Breast epithelium (tissue), 4 donors: ENCODE measurements at regions not wholly inside any gene's neighbourhood (a gene's known extent, or its start where the extent isn't known, plus 50 kb on each side); places are given as distances from the start of the nearest gene placed in this dataset.
A peak's percentile ranks its signal among the peaks of the same experiment; 100 is the strongest.

Experiments
- DNase-seq, 2 donors: peaks; one replicate each; pipeline ENCODE4 v3.0.0-alpha.2; 2019; ENCODE audit warnings: low spot score in 2 of 2
- H3K27ac ChIP-seq, 2 donors: fragments of 200-600 bp; sonication (generic) in 1 of 2; one replicate each; pipeline ENCODE4 v1.5.1; 2016 to 2019; ENCODE audit warnings: mild to moderate bottlenecking in 1 of 2
- H3K27me3 ChIP-seq, 2 donors: fragments of 200-600 bp; sonication (generic) in 1 of 2; one replicate each; pipeline versions ENCODE4 v1.5.1 to v1.6.0; 2017 to 2019; ENCODE audit warnings: control low read depth in 1 of 2, mild to moderate bottlenecking in 1 of 2
- H3K36me3 ChIP-seq: fragments of 200-600 bp; one replicate; pipeline ENCODE4 v1.5.1; 2019
- H3K4me1 ChIP-seq, 2 donors: fragments of 200-600 bp; sonication (generic); one replicate each; pipeline ENCODE4 v1.5.1; 2016 to 2019; ENCODE audit warnings: control low read depth in 1 of 2
- H3K4me3 ChIP-seq, 3 donors: fragments of 200-600 bp; sonication (generic); 1 replicate in 2 of 3; 2 replicates in 1 of 3; pipeline ENCODE4 v1.5.1; 2016 to 2019; ENCODE audit warnings: mild to moderate bottlenecking in 3 of 3, moderate library complexity in 2 of 3
- H3K9me3 ChIP-seq, 2 donors: fragments of 200-600 bp; sonication (generic) in 1 of 2; one replicate each; pipeline ENCODE4 v1.5.1; 2016 to 2019; ENCODE audit warnings: control low read depth in 1 of 2
- POLR2A ChIP-seq: fragments of 450-650 bp; IDR thresholded peaks from one replicate; pipeline ENCODE4 v1.6.1; 2016; ENCODE audit warnings: antibody characterized with exemption, mild to moderate bottlenecking, moderate library complexity
- POLR2AphosphoS5 ChIP-seq, 3 donors: sonication (generic); formaldehyde crosslinking; IDR thresholded peaks; one replicate each; pipeline ENCODE4 v1.6.1; 2017; ENCODE audit warnings: antibody characterized with exemption in 3 of 3
- intact Hi-C: fragments of 100-400 bp; cut with DNase I; formaldehyde crosslinking; loops from one replicate; pipeline ENCODE4 v1.15.1; 2023; ENCODE audit warnings: low total_unique reads
- TF ChIP-seq, protein P1 (sequence below), 3 donors: fragments of 450-650 bp; IDR thresholded peaks; one replicate each; pipeline ENCODE4 v1.5.1; 2016 to 2017; ENCODE audit warnings: antibody characterized with exemption in 3 of 3, mild to moderate bottlenecking in 3 of 3, moderate library complexity in 3 of 3

DNA sequence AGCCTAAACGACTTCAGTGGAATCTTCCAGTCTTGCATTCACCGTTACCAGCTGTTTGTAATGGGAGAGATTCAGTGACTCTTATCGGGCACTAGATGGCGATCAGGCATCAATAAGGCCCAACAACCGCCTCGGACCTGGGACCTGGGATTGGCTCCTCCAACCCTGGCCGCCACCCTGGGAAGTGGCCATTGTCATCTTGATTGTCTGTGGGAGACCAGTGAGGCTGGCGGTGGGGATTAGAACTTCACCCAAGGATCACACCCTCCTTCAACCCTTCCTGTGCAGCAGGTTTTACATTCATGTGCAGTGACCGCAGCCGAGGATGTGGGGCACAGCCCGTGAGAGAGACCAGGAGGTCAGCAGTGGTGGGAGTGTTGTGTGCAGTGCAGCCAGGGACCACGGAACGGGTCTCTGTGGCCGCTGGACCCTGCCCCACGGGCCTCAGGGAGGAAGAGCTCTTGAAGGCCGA is 85.3 kb downstream of the SPP2 start:
- intact Hi-C loops: no loop called here
- H3K4me1 ChIP-seq: no peaks in the 10 kb centered on the region
- no peaks in the 10 kb centered on the region for H3K36me3 ChIP-seq
- no peaks in the 10 kb centered on the region for H3K27me3 ChIP-seq
- H3K4me3 ChIP-seq: peak overlapping the region in 1 of 3 donors; percentile 4
- DNase-seq: peak in 1 of 2 donors; percentile 49
- no peak for TF ChIP-seq POLR2AphosphoS5 (IDR thresholded peaks at IDR 0.05)
- no peak for TF ChIP-seq POLR2A
- TF ChIP-seq, protein P1, sequence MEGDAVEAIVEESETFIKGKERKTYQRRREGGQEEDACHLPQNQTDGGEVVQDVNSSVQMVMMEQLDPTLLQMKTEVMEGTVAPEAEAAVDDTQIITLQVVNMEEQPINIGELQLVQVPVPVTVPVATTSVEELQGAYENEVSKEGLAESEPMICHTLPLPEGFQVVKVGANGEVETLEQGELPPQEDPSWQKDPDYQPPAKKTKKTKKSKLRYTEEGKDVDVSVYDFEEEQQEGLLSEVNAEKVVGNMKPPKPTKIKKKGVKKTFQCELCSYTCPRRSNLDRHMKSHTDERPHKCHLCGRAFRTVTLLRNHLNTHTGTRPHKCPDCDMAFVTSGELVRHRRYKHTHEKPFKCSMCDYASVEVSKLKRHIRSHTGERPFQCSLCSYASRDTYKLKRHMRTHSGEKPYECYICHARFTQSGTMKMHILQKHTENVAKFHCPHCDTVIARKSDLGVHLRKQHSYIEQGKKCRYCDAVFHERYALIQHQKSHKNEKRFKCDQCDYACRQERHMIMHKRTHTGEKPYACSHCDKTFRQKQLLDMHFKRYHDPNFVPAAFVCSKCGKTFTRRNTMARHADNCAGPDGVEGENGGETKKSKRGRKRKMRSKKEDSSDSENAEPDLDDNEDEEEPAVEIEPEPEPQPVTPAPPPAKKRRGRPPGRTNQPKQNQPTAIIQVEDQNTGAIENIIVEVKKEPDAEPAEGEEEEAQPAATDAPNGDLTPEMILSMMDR (IDR thresholded peaks at IDR 0.05): peak; percentile 23 to 73 (median 69)
- H3K9me3 ChIP-seq: peaks cover 5 to 8% of the 10 kb centered on the region in 2 donors
- peak overlapping the region; percentile 32 to 42 for H3K27ac ChIP-seq

DNA sequence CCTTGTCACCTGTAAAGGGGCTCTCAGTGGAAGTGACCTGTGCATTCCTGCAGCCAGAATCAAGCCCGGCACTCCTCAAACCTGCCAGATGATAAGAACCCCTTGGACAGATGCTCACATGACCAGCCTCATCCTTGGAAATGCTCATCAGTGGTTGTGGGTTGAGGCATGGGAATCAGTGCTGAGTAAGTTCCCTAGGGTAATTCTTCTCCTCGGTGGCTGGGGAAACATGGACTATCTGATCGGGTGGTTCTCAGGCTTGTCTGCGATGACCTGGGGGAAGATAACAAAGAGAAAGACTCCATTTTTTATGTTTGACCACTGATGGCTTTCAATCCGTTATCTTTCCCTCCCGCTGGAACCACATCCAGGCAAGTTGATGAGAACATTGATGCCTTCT is 84.0 kb downstream of the SPP2 start:
- Histone ChIP-seq H3K4me1 (no peaks in the 10 kb centered on the region), H3K27me3 (no peaks in the 10 kb centered on the region), H3K36me3 (no peaks in the 10 kb centered on the region), H3K27ac (no peak overlapping the region), H3K9me3 (peaks cover 0 to under 1% of the 10 kb centered on the region in 2 donors), H3K4me3 (no peak overlapping the region)
- DNase-seq: no peak
- intact Hi-C loops: no loop called here
- TF ChIP-seq POLR2AphosphoS5 (IDR thresholded peaks at IDR 0.05): no peak
- TF ChIP-seq, protein P1 (IDR thresholded peaks at IDR 0.05): no peak
- TF ChIP-seq POLR2A: no peak

DNA sequence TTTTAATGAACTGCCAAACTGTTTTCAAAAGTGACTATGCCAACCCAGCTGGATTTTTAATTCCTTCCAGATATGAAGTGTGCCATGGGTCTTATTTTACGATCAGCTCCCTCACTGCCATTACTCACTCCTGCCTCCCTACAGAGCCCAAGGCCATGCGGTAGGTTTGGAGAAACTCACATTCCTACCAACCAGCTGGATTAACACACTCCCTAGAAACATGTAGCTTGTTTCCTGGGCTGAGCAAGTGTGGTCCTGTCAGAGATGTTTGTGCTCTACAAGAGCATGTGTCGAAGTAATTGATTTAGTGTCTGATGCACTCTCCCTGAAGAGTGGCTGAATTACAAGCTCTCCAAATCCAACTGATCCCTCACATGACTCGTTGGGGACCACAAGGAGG is 82.5 kb downstream of the SPP2 start:
- H3K9me3 ChIP-seq: no peaks in the 10 kb centered on the region
- DNase-seq: peak in 1 of 2 donors; percentile 56
- no peak overlapping the region for H3K27ac ChIP-seq
- no peaks in the 10 kb centered on the region for H3K36me3 ChIP-seq
- no peaks in the 10 kb centered on the region for H3K4me1 ChIP-seq
- TF ChIP-seq POLR2AphosphoS5 (IDR thresholded peaks at IDR 0.05) (no peak), POLR2A (no peak)
- TF ChIP-seq, protein P1 (IDR thresholded peaks at IDR 0.05): no peak
- intact Hi-C loops: no loop called here
- H3K27me3 ChIP-seq: no peaks in the 10 kb centered on the region
- no peak overlapping the region for H3K4me3 ChIP-seq

DNA sequence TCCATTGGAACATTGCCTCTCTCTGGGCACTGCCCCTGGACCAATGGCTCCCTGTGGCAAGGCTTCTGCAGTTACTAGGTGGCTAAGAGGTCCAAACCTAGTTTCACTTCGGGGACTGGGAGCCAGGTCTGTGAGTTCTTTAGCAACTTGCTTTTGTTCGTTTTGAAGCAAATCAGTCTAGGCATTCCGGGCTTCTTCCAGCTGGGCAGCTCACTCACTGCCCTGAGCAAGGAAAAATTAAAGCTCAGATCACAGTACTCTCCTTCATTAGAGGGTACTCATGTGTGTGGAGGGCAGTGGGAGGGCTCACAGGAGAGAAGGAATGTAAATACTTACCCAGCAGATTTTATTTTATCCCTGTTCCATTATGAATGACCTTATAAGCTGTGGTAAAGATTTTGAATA is 80.3 kb downstream of the SPP2 start:
- H3K36me3 ChIP-seq: no peaks in the 10 kb centered on the region
- H3K4me3 ChIP-seq: peak overlapping the region in 2 of 3 donors; percentile 10 to 28
- no peaks in the 10 kb centered on the region for H3K27me3 ChIP-seq
- intact Hi-C loops: no loop called here
- no peaks in the 10 kb centered on the region for H3K9me3 ChIP-seq
- TF ChIP-seq POLR2AphosphoS5 (IDR thresholded peaks at IDR 0.05) (no peak), POLR2A (no peak)
- TF ChIP-seq, protein P1 (IDR thresholded peaks at IDR 0.05): no peak
- peak overlapping the region; percentile 56 to 64 for H3K27ac ChIP-seq
- DNase-seq: no peak
- H3K4me1 ChIP-seq: no peaks in the 10 kb centered on the region

DNA sequence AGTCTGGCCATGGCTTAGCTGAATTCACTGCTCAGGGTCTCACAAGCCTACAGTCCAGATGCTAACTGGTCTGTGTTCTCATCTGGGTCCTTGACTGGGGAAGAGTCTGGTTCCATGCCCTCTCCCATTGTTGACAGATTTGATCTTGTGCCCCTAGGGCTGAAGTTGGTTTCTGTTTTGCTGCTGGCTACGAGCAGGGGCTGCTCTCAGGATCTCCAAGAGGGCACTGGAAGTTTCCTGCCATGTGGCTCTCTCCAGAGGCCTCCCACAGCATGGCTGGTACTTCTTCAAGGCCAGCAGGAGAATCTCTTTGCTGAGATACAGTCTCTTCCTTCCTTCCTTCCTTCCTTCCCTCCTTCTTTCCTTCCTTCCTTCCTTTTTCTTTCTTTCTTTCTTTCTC is 78.1 kb downstream of the SPP2 start:
- no peak for DNase-seq
- intact Hi-C loops: no loop called here
- no peaks in the 10 kb centered on the region for H3K36me3 ChIP-seq
- TF ChIP-seq, protein P1 (IDR thresholded peaks at IDR 0.05): no peak
- TF ChIP-seq POLR2A (no peak), POLR2AphosphoS5 (IDR thresholded peaks at IDR 0.05) (no peak)
- no peaks in the 10 kb centered on the region for H3K9me3 ChIP-seq
- H3K27ac ChIP-seq: no peak overlapping the region
- H3K27me3 ChIP-seq: no peaks in the 10 kb centered on the region
- H3K4me3 ChIP-seq: no peak overlapping the region
- H3K4me1 ChIP-seq: no peaks in the 10 kb centered on the region
